Esophagus squamous epithelium (tissue), 4 donors: ENCODE measurements at regions not wholly inside any gene's neighbourhood (a gene's known extent, or its start where the extent isn't known, plus 50 kb on each side); places are given as distances from the start of the nearest gene placed in this dataset.

ENCODE experiments used
- CTCF ChIP-seq, 6 experiments: fragments of 450-650 bp in 4 of 6; fragments of 200-600 bp in 2 of 6; sonication (generic) in 2 of 6; IDR thresholded peaks; one replicate each; pipeline ENCODE4 v1.5.1; 2016 to 2019; ENCODE audit warnings: antibody characterized with exemption in 6 of 6, mild to moderate bottlenecking in 4 of 6, moderate library complexity in 4 of 6
- POLR2A ChIP-seq, 4 donors: fragments of 450-650 bp; IDR thresholded peaks; one replicate each; pipeline ENCODE4 v1.6.1; 2017; ENCODE audit warnings: antibody characterized with exemption in 4 of 4, mild to moderate bottlenecking in 4 of 4, moderate library complexity in 3 of 4

GRCh38 chr5:167507463-167508233 lies 783.8 kb upstream of the WWC1 start:
- TF ChIP-seq CTCF (IDR thresholded peaks at IDR 0.05) (no peak), POLR2A (IDR thresholded peaks at IDR 0.05) (no peak)
